DOHH2 (cell line): ENCODE measurements at regions not wholly inside any gene's neighbourhood (a gene's known extent, or its start where the extent isn't known, plus 50 kb on each side); places are given as distances from the start of the nearest gene placed in this dataset.

Source experiments
- H3F3A ChIP-seq: fragments of 200-600 bp; sonication (generic), shearing (Covaris generic); 2 replicates; pipeline ENCODE4 v1.6.0; 2016; ENCODE audit warnings: antibody characterized with exemption, mild to moderate bottlenecking; ENCODE audit not compliant: control insufficient read depth, insufficient read depth
- H3K27ac ChIP-seq: fragments of 200-600 bp; sonication (generic); 2 replicates; pipeline ENCODE4 v1.5.1; 2014; ENCODE audit warnings: low read depth, mild to moderate bottlenecking, low read length, moderate library complexity
- H3K27me3 ChIP-seq: fragments of 200-600 bp; sonication (generic); 2 replicates; pipeline ENCODE4 v1.6.1; 2014; ENCODE audit warnings: mild to moderate bottlenecking, low read length, mixed read lengths; ENCODE audit not compliant: control insufficient read depth
- H3K36me3 ChIP-seq: fragments of 200-600 bp; sonication (generic); 2 replicates; pipeline ENCODE4 v1.6.1; 2014; ENCODE audit warnings: mild to moderate bottlenecking, low read length, moderate library complexity, mixed read lengths; ENCODE audit not compliant: control insufficient read depth
- H3K4me1 ChIP-seq: fragments of 200-600 bp; sonication (generic); 2 replicates; pipeline ENCODE4 v1.6.1; 2014; ENCODE audit warnings: mild to moderate bottlenecking, low read length, mixed read lengths; ENCODE audit not compliant: control insufficient read depth
- H3K4me2 ChIP-seq: fragments of 200-600 bp; sonication (generic); 2 replicates; pipeline ENCODE4 v1.6.0; 2014; ENCODE audit warnings: mild to moderate bottlenecking, low read length, moderate library complexity
- H3K4me3 ChIP-seq: fragments of 200-600 bp; sonication (generic); 2 replicates; pipeline ENCODE4 v1.5.1; 2014; ENCODE audit warnings: mild to moderate bottlenecking, low read length, mixed read lengths
- H3K79me2 ChIP-seq: fragments of 200-600 bp; sonication (generic); 2 replicates; pipeline ENCODE4 v1.6.1; 2014; ENCODE audit warnings: mild to moderate bottlenecking, low read length, mixed read lengths; ENCODE audit not compliant: control insufficient read depth
- H3K9me2 ChIP-seq: fragments of 200-600 bp; sonication (generic); replicated peaks from 2 replicates; pipeline ENCODE4 v1.6.1; 2014; ENCODE audit warnings: mild to moderate bottlenecking, low read length, mixed read lengths; ENCODE audit not compliant: control insufficient read depth
- H3K9me3 ChIP-seq: fragments of 200-600 bp; sonication (generic); 2 replicates; pipeline ENCODE4 v1.6.1; 2014; ENCODE audit warnings: antibody characterized with exemption, low read length, mixed read lengths; ENCODE audit not compliant: control insufficient read depth, insufficient read depth
- H4K20me1 ChIP-seq: fragments of 200-600 bp; sonication (generic); 2 replicates; pipeline ENCODE4 v1.6.0; 2014; ENCODE audit warnings: low read depth, mild to moderate bottlenecking, antibody characterized with exemption, low read length, moderate library complexity; ENCODE audit not compliant: control insufficient read depth, insufficient read depth
- EZH2phosphoT487 ChIP-seq: fragments of 200-600 bp; sonication (generic); IDR thresholded peaks from 2 replicates; pipeline ENCODE4 v1.6.1; 2017; ENCODE audit warnings: borderline replicate concordance, mild to moderate bottlenecking, antibody characterized with exemption, low read length, moderate library complexity, mixed read lengths
- TF ChIP-seq, protein P1 (sequence below): fragments of 200-600 bp; sonication (generic); IDR thresholded peaks from one replicate; pipeline ENCODE4 v1.5.1; 2014; ENCODE audit warnings: antibody characterized with exemption, mild to moderate bottlenecking, low read depth, low read length; ENCODE audit not compliant: poor library complexity, severe bottlenecking

DNA sequence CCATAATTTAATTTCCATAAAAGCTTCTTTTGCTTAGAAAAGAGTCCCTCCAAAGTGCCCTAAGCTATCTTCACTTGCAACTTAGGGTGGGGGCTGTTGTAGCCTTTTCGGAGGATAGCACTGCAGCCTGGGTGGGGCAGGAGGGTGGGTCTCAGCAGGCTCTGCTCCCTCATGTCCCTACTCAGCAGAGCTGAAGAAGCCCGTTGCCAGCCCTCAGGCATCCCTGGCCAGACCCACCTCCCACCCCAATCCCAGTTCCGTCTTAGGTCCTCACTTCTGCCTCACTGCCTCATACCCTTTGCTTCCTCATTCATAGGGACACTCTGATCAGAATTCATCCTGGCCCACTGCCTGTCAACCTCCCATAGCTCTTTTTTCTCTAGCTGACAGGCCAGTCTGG is 99.8 kb upstream of the ZMIZ1 start:
- 0 out of 2 replicates have a peak, but pooled peaks cover 2% of the 10 kb centered on the region for H3F3A ChIP-seq
- H3K36me3 ChIP-seq = no peaks in the 10 kb centered on the region
- H3K27ac ChIP-seq = no peak overlapping the region
- H3K4me2 ChIP-seq = no peak overlapping the region
- peaks cover 11% of the 10 kb centered on the region for H3K4me1 ChIP-seq
- peaks cover 52% of the 10 kb centered on the region for H3K27me3 ChIP-seq
- no peaks in the 10 kb centered on the region for H3K9me2 ChIP-seq
- no peaks in the 10 kb centered on the region for H3K9me3 ChIP-seq
- TF ChIP-seq EZH2phosphoT487 = no peak
- TF ChIP-seq, protein P1, sequence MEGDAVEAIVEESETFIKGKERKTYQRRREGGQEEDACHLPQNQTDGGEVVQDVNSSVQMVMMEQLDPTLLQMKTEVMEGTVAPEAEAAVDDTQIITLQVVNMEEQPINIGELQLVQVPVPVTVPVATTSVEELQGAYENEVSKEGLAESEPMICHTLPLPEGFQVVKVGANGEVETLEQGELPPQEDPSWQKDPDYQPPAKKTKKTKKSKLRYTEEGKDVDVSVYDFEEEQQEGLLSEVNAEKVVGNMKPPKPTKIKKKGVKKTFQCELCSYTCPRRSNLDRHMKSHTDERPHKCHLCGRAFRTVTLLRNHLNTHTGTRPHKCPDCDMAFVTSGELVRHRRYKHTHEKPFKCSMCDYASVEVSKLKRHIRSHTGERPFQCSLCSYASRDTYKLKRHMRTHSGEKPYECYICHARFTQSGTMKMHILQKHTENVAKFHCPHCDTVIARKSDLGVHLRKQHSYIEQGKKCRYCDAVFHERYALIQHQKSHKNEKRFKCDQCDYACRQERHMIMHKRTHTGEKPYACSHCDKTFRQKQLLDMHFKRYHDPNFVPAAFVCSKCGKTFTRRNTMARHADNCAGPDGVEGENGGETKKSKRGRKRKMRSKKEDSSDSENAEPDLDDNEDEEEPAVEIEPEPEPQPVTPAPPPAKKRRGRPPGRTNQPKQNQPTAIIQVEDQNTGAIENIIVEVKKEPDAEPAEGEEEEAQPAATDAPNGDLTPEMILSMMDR = no peak
- H3K4me3 ChIP-seq = no peak overlapping the region
- H3K79me2 ChIP-seq = no peaks in the 10 kb centered on the region
- no peaks in the 10 kb centered on the region; the same call in none of the 2 replicates for H4K20me1 ChIP-seq

DNA sequence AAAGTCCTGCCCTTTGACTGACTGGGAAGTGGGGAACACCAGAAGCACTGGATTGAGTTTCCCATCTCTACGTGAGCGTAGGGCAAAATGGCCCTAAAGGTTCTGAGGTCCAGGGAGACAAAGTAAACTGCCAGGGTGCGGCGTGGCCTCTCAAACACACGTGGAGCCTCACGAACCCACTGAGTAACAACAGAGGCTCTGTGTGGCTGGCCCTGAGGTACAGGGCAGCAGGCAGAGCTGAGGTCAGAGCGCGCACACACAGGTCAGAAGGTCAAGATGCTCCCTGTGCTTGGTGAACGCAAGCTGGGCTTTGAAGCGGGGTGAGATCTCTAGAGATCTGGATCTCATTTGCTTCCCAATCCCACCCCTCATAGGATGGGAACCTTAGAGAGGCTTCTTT is 99.0 kb upstream of the ZMIZ1 start:
- H3K9me2 ChIP-seq = no peaks in the 10 kb centered on the region
- no peaks in the 10 kb centered on the region for H3K9me3 ChIP-seq
- TF ChIP-seq, protein P1 = no peak
- no peak for TF ChIP-seq EZH2phosphoT487
- no peaks in the 10 kb centered on the region for H3K79me2 ChIP-seq
- H3K36me3 ChIP-seq = no peaks in the 10 kb centered on the region
- peaks cover 19% of the 10 kb centered on the region for H3K4me1 ChIP-seq
- peaks cover 52% of the 10 kb centered on the region for H3K27me3 ChIP-seq
- peaks cover 8% of the 10 kb centered on the region for H3F3A ChIP-seq
- no peaks in the 10 kb centered on the region; the same call in none of the 2 replicates for H4K20me1 ChIP-seq
- H3K4me3 ChIP-seq = no peak overlapping the region
- H3K4me2 ChIP-seq = no peak overlapping the region
- H3K27ac ChIP-seq = no peak overlapping the region

DNA sequence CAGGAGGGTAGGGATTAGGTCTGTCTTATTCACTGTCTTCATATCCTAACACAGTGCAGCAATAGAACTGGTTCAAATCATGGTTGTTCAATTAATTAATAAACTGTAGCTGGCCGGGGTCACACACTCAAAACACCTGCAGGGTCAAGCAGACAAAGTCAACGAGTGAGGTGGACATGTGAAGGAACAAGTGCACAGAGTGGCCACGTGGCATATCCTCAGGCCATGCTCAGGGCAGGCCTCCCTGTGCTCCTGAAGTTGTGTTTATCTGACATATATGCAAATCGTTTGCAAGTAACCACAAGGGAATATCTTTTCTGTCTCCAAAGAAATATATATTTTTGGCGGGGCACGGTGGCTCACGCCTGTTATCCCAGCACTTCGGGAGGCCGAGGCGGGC is 98.5 kb upstream of the ZMIZ1 start:
- no peaks in the 10 kb centered on the region; the same call in none of the 2 replicates for H4K20me1 ChIP-seq
- no peak overlapping the region for H3K27ac ChIP-seq
- H3K4me3 ChIP-seq = no peak overlapping the region
- peaks cover 51% of the 10 kb centered on the region for H3K27me3 ChIP-seq
- TF ChIP-seq EZH2phosphoT487 = no peak
- TF ChIP-seq, protein P1 = no peak
- no peak overlapping the region for H3K4me2 ChIP-seq
- no peaks in the 10 kb centered on the region for H3K79me2 ChIP-seq
- peaks cover 19% of the 10 kb centered on the region for H3K4me1 ChIP-seq
- no peaks in the 10 kb centered on the region for H3K9me2 ChIP-seq
- no peaks in the 10 kb centered on the region for H3K36me3 ChIP-seq
- no peaks in the 10 kb centered on the region for H3K9me3 ChIP-seq
- peaks cover 8% of the 10 kb centered on the region for H3F3A ChIP-seq
